NCI-H774 (cell line): ENCODE measurements at regions not wholly inside any gene's neighbourhood (a gene's known extent, or its start where the extent isn't known, plus 50 kb on each side); places are given as distances from the start of the nearest gene placed in this dataset.

Experiments used
- DNase-seq: peaks from one replicate; lab custom pipeline; 2025; lab: John Stamatoyannopoulos, UW

GRCh38 chr13:97786510-97786909 is 167.0 kb upstream of the IPO5 start:
- no peak for DNase-seq

GRCh38 chr13:97797553-97797952 is 155.9 kb upstream of the IPO5 start:
- DNase-seq, result no peak

GRCh38 chr13:97798171-97798821 is 155.2 kb upstream of the IPO5 start:
- DNase-seq, result no peak

- DNase-seq, result no peak
These were observed 154.6 kb upstream of the IPO5 start for GRCh38 chr13:97798836-97799235.

GRCh38 chr13:97802213-97802612 is 151.3 kb upstream of the IPO5 start:
- DNase-seq, result no peak

GRCh38 chr13:97809576-97809975 is 143.9 kb upstream of the IPO5 start:
- DNase-seq, result no peak

- no peak for DNase-seq
These were observed 143.3 kb upstream of the IPO5 start for GRCh38 chr13:97810152-97810551.

- DNase-seq, result no peak
These were observed 131.1 kb upstream of the IPO5 start for GRCh38 chr13:97822377-97822776.

GRCh38 chr13:97826421-97827012 is 127.0 kb upstream of the IPO5 start:
- DNase-seq, result no peak

GRCh38 chr13:97834250-97834649 is 119.2 kb upstream of the IPO5 start:
- DNase-seq, result no peak

- DNase-seq, result no peak
These were observed 110.3 kb upstream of the IPO5 start for GRCh38 chr13:97843189-97843588.

- DNase-seq, result no peak
These were observed 109.3 kb upstream of the IPO5 start for GRCh38 chr13:97844151-97844550.

GRCh38 chr13:97848886-97849285 is 104.6 kb upstream of the IPO5 start:
- DNase-seq, result no peak

- peak; percentile 5 for DNase-seq
These were observed 104.2 kb upstream of the IPO5 start for GRCh38 chr13:97849305-97849704.

- no peak for DNase-seq
These were observed 102.2 kb upstream of the IPO5 start for GRCh38 chr13:97851269-97851668.

- DNase-seq, result no peak
These were observed 101.1 kb upstream of the IPO5 start for GRCh38 chr13:97852181-97852874.

- no peak for DNase-seq
These were observed 99.9 kb upstream of the IPO5 start for GRCh38 chr13:97853550-97853949.

- DNase-seq, result peak; percentile 66
These were observed 97.7 kb upstream of the IPO5 start for GRCh38 chr13:97855570-97856303.

GRCh38 chr13:97856304-97856675 is 97.2 kb upstream of the IPO5 start:
- DNase-seq, result no peak

GRCh38 chr13:97858161-97858560 is 95.3 kb upstream of the IPO5 start:
- DNase-seq, result no peak

- no peak for DNase-seq
These were observed 87.1 kb upstream of the IPO5 start for GRCh38 chr13:97866346-97866745.

GRCh38 chr13:97866751-97867150 is 86.7 kb upstream of the IPO5 start:
- DNase-seq, result no peak

GRCh38 chr13:97873398-97873797 is 80.1 kb upstream of the IPO5 start:
- DNase-seq, result no peak
